T-cell (primary cell): ENCODE measurements at regions not wholly inside any gene's neighbourhood (a gene's known extent, or its start where the extent isn't known, plus 50 kb on each side); places are given as distances from the start of the nearest gene placed in this dataset.

ENCODE experiments used
- ATAC-seq, 4 experiments: fragments of 200-7000 bp in 3 of 4; fragments of 150-1000 bp in 1 of 4; cut with Tn5 transposase; replicated peaks in 1 of 4; 1 replicate in 3 of 4; 2 replicates in 1 of 4; pipeline ENCODE4 v1.10.0; 2021; ENCODE audit warnings: moderate library complexity in 3 of 4, mild to moderate bottlenecking in 2 of 4, moderate number of reproducible peaks in 1 of 4
- CTCF ChIA-PET, 2 donors: fragments of 300-600 bp; sonication (Branson Sonifier 250); formaldehyde crosslinking; loops; one replicate each; lab custom pipeline; 2022; ENCODE audit warnings: antibody characterized with exemption in 2 of 2; lab: Charles Lee
- POLR2A ChIA-PET, 2 donors: fragments of 300-600 bp; sonication (Branson Sonifier 250); formaldehyde crosslinking; loops; one replicate each; lab custom pipeline; 2022; ENCODE audit warnings: antibody characterized with exemption in 2 of 2; lab: Charles Lee
- DNase-seq, 35 experiments: peaks; one replicate each; pipeline versions ENCODE4 v3.0.0 to v3.0.0-alpha.2; 2013 to 2023
- H3K27ac ChIP-seq: one replicate; pipeline ENCODE4 v1.5.1; 2013; ENCODE audit warnings: low read length
- H3K27me3 ChIP-seq, 2 experiments: replicated peaks in 1 of 2; 1 replicate in 1 of 2; 2 replicates in 1 of 2; pipeline versions ENCODE4 v1.6.1 to v1.7.0; 2013; ENCODE audit warnings: low read length in 1 of 2, mixed read lengths in 1 of 2; ENCODE audit not compliant: control insufficient read depth in 2 of 2, insufficient read depth in 2 of 2; ENCODE audit errors: extremely low read depth in 1 of 2
- H3K36me3 ChIP-seq, 2 donors: 1 replicate in 1 of 2; 2 replicates in 1 of 2; pipeline versions ENCODE4 v1.6.1 to v1.7.0; 2013; ENCODE audit warnings: low read length in 1 of 2; ENCODE audit not compliant: control insufficient read depth in 2 of 2, insufficient read depth in 1 of 2; ENCODE audit errors: extremely low read depth in 1 of 2
- H3K4me1 ChIP-seq, 2 experiments: 1 replicate in 1 of 2; 2 replicates in 1 of 2; pipeline versions ENCODE4 v1.6.1 to v1.7.0; 2013; ENCODE audit warnings: low read length in 2 of 2, mixed read lengths in 1 of 2; ENCODE audit not compliant: insufficient read depth in 2 of 2, control insufficient read depth in 1 of 2; ENCODE audit errors: extremely low read depth in 1 of 2
- H3K4me3 ChIP-seq, 2 donors: 1 replicate in 1 of 2; 2 replicates in 1 of 2; pipeline versions ENCODE4 v1.5.1 to v1.7.0; 2013; ENCODE audit warnings: mild to moderate bottlenecking in 2 of 2, low read length in 1 of 2, moderate library complexity in 1 of 2; ENCODE audit not compliant: control insufficient read depth in 1 of 2; ENCODE audit errors: extremely low read depth in 1 of 2
- H3K9me3 ChIP-seq: 2 replicates; pipeline ENCODE4 v1.7.0; 2013
- H3K27ac Mint-ChIP-seq, 2 donors: one replicate each; pipeline ENCODE4 v1.8.0; 2020 to 2021; ENCODE audit warnings: mild to moderate bottlenecking in 2 of 2, mixed read lengths in 2 of 2
- H3K27me3 Mint-ChIP-seq, 2 donors: one replicate each; pipeline ENCODE4 v1.8.0; 2021 to 2022; ENCODE audit warnings: mixed read lengths in 2 of 2
- H3K36me3 Mint-ChIP-seq: one replicate; pipeline ENCODE4 v1.8.0; 2021; ENCODE audit warnings: mixed read lengths
- H3K4me1 Mint-ChIP-seq, 3 donors: one replicate each; pipeline ENCODE4 v1.8.0; 2020 to 2022; ENCODE audit warnings: mixed read lengths in 3 of 3, mild to moderate bottlenecking in 1 of 3
- H3K4me3 Mint-ChIP-seq, 3 donors: one replicate each; pipeline ENCODE4 v1.8.0; 2020 to 2022; ENCODE audit warnings: mild to moderate bottlenecking in 3 of 3, mixed read lengths in 3 of 3, moderate library complexity in 3 of 3
- H3K9me3 Mint-ChIP-seq, 3 donors: one replicate each; pipeline ENCODE4 v1.8.0; 2020 to 2022; ENCODE audit warnings: mixed read lengths in 3 of 3
- WGBS: methylation state at CpG from one replicate; pipeline ENCODE4 v1.1.5; 2013; ENCODE audit warnings: missing lambda C conversion rate; ENCODE audit not compliant: insufficient coverage; 5-methylcytosine and 5-hydroxymethylcytosine counted together

DNA sequence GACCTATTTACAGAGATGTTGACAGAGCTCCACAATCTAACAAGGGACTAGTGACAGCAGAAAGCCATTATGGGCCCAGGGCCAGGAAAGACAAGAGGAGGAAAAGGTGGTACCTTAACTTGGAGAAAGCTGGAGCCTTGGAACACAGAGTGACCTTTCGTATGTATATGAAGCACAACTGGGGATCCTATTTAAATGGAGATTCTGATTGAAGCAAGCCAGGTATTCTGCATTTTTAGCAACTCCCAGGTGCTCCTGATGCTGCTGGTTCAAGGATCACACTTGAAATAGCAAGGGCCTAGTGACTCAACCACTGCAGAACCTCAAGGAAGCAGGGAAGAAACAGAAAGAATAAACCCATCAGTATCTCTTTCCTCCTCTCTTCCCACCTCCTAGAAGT, 99.4 kb downstream of the TMEM47 start:
- Mint-ChIP-seq H3K4me1 (no peaks in the 10 kb centered on the region), H3K4me3 (no peak overlapping the region), H3K27ac (no peak overlapping the region), H3K36me3 (no peaks in the 10 kb centered on the region), H3K9me3 (peaks cover 0 to 5% (median 2%) of the 10 kb centered on the region in 3 donors), H3K27me3 (no peaks in the 10 kb centered on the region)
- Histone ChIP-seq H3K27ac (no peak overlapping the region), H3K4me1 (no peaks in the 10 kb centered on the region), H3K9me3 (no peaks in the 10 kb centered on the region), H3K36me3 (no peaks in the 10 kb centered on the region), H3K4me3 (no peak overlapping the region), H3K27me3 (no peaks in the 10 kb centered on the region)
- POLR2A ChIA-PET = no interaction called here
- DNase-seq = no peak
- no peak for ATAC-seq
- no CpG with 5 or more reads among the region's 1 CpG for WGBS
- CTCF ChIA-PET = no interaction called here

DNA sequence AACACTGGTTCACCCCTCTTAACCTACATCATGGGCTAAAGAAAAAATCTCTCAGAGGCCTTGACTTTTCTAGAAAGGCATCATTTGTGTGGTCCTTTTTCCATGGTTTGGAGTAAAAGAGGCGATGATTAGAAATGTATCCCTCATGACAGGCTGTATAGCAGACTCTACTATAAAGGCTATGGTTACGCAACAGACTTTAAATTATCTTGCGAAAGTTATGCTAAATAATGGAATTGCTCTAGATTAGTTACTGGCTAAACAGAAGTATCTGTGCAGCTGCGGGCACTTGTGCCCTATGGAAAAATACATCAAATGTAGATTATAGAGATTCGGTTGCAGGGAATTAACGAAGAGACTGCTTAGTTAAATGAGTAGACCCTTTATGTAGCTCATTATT, 101.6 kb downstream of the TMEM47 start:
- Mint-ChIP-seq H3K27me3 (no peaks in the 10 kb centered on the region), H3K36me3 (no peaks in the 10 kb centered on the region), H3K27ac (no peak overlapping the region), H3K4me1 (no peaks in the 10 kb centered on the region), H3K4me3 (no peak overlapping the region), H3K9me3 (peaks cover 0 to 5% (median 2%) of the 10 kb centered on the region in 3 donors)
- DNase-seq (no peak), ATAC-seq (no peak)
- Histone ChIP-seq H3K4me1 (no peaks in the 10 kb centered on the region), H3K27me3 (no peaks in the 10 kb centered on the region), H3K27ac (no peak overlapping the region), H3K36me3 (no peaks in the 10 kb centered on the region), H3K9me3 (no peaks in the 10 kb centered on the region), H3K4me3 (no peak overlapping the region)
- ChIA-PET CTCF (no interaction called here), POLR2A (no interaction called here)
- WGBS = no CpG with 5 or more reads among the region's 6 CpGs

DNA sequence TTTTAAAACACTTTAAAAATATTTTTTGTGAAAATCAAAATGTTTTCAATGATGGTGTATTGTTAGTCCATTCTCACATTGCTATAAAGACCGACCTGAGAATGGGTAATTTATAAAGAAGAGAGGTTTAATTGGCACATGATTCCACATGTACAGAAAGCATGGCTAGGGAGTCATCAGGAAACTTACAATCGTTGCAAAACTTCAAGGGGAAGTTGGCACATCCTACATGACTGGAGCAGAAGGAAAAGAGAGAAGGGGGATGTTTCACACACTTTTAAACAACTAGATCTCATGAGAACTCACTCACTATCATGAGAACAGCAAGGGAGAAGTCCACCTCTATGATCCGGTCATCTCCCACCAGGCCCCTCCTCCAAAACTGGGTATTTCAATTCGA, 110.7 kb downstream of the TMEM47 start:
- ChIA-PET CTCF (no interaction called here), POLR2A (no interaction called here)
- Histone ChIP-seq H3K27me3 (no peaks in the 10 kb centered on the region), H3K36me3 (no peaks in the 10 kb centered on the region), H3K4me3 (no peak overlapping the region), H3K9me3 (no peaks in the 10 kb centered on the region), H3K27ac (no peak overlapping the region), H3K4me1 (no peaks in the 10 kb centered on the region)
- DNase-seq (no peak), ATAC-seq (no peak)
- no CpG with 5 or more reads among the region's 4 CpGs for WGBS
- Mint-ChIP-seq H3K27ac (no peak overlapping the region), H3K36me3 (no peaks in the 10 kb centered on the region), H3K9me3 (peaks cover 2 to 4% (median 3%) of the 10 kb centered on the region in 3 donors), H3K4me3 (no peak overlapping the region), H3K27me3 (no peaks in the 10 kb centered on the region), H3K4me1 (no peaks in the 10 kb centered on the region)

DNA sequence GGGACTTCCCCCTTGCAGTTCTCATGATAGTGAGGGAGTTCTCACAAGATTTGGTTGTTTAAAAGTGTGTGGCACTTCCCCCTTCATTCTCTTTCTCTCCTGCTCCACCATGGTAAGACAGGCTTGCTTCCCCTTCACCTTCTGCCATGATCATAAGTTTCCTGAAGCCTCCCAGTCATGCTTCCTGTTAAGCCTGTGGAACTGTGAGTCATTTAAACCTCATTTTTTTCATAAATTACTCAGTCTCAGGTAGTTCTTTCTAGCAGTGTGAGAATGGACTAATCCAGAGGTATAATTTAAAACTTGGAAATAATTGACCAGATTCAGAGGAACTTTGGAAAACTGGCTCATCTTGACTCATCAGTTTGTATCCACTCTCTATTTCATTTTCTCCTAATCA, 129.0 kb downstream of the TMEM47 start:
- DNase-seq (no peak), ATAC-seq (no peak)
- no peak overlapping the region for H3K27ac Mint-ChIP-seq
- H3K4me1 Mint-ChIP-seq = no peaks in the 10 kb centered on the region
- H3K36me3 ChIP-seq = no peaks in the 10 kb centered on the region
- H3K9me3 ChIP-seq = no peaks in the 10 kb centered on the region
- no peaks in the 10 kb centered on the region for H3K27me3 Mint-ChIP-seq
- H3K9me3 Mint-ChIP-seq = peaks cover 0 to 4% (median 0%) of the 10 kb centered on the region in 3 donors
- POLR2A ChIA-PET = no interaction called here
- H3K27me3 ChIP-seq = no peaks in the 10 kb centered on the region
- H3K27ac ChIP-seq = no peak overlapping the region
- H3K4me3 ChIP-seq = no peak overlapping the region
- no peak overlapping the region for H3K4me3 Mint-ChIP-seq
- no peaks in the 10 kb centered on the region for H3K36me3 Mint-ChIP-seq
- CTCF ChIA-PET = no interaction called here
- no peaks in the 10 kb centered on the region for H3K4me1 ChIP-seq

DNA sequence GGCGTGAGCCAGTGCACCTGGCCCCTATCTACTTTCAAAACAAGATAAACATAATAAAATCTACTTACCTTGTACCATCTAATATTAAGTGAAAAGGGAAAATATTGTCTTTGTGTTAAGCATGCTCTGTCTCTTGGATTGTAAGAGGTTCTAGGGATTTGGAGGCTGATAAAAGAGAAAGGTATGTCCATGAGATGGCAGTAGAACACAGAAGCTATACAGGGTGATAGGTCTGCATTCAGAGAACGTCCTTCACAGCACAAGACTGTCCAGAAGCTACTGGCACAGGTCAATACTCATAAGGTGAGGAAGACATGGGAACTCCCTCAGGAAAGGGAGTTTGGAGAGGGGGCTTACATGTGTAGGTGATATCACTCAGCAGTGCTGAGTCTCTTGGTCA, 135.5 kb downstream of the TMEM47 start:
- DNase-seq (no peak), ATAC-seq (no peak)
- H3K4me3 ChIP-seq = no peak overlapping the region
- no peak overlapping the region for H3K27ac ChIP-seq
- ChIA-PET POLR2A (no interaction called here), CTCF (no interaction called here)
- Mint-ChIP-seq H3K4me3 (no peak overlapping the region), H3K27ac (no peak overlapping the region), H3K4me1 (no peaks in the 10 kb centered on the region), H3K36me3 (no peaks in the 10 kb centered on the region), H3K9me3 (no peaks in the 10 kb centered on the region), H3K27me3 (peaks cover 0 to 3% of the 10 kb centered on the region in 2 donors)
- no peaks in the 10 kb centered on the region for H3K9me3 ChIP-seq
- H3K4me1 ChIP-seq = no peaks in the 10 kb centered on the region
- no peaks in the 10 kb centered on the region for H3K27me3 ChIP-seq
- no peaks in the 10 kb centered on the region for H3K36me3 ChIP-seq
- no CpG with 5 or more reads among the region's 2 CpGs for WGBS

DNA sequence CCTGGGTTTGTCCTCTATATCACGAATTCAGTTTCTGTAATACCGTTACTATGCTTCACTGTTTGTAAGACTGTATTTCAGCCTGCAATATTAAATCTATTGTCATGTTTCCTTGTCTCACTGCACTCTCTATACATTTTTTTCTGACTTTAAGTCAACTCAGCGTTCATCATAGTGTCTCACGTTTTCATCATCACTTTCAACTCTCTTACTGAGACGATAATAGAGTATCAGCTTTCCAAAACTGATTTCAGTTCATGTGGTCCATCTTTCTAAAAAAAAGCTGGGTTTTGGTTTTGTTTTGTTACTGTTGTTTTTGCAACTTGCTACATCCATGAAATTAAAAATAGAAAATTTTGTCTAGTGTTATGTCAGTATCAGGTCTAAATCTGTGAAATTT, 147.7 kb downstream of the TMEM47 start:
- Mint-ChIP-seq H3K27ac (no peak overlapping the region), H3K9me3 (peaks cover 4 to 8% (median 6%) of the 10 kb centered on the region in 3 donors), H3K4me3 (no peak overlapping the region), H3K27me3 (peaks cover 0 to 4% of the 10 kb centered on the region in 2 donors), H3K4me1 (no peaks in the 10 kb centered on the region), H3K36me3 (no peaks in the 10 kb centered on the region)
- H3K27ac ChIP-seq = no peak overlapping the region
- no peaks in the 10 kb centered on the region for H3K9me3 ChIP-seq
- no peak overlapping the region for H3K4me3 ChIP-seq
- DNase-seq (no peak), ATAC-seq (no peak)
- CTCF ChIA-PET = no interaction called here
- WGBS = 100% methylated on average over 1 of the region's 5 CpGs
- no peaks in the 10 kb centered on the region for H3K36me3 ChIP-seq
- no peaks in the 10 kb centered on the region for H3K27me3 ChIP-seq
- no peaks in the 10 kb centered on the region for H3K4me1 ChIP-seq
- POLR2A ChIA-PET = no interaction called here

DNA sequence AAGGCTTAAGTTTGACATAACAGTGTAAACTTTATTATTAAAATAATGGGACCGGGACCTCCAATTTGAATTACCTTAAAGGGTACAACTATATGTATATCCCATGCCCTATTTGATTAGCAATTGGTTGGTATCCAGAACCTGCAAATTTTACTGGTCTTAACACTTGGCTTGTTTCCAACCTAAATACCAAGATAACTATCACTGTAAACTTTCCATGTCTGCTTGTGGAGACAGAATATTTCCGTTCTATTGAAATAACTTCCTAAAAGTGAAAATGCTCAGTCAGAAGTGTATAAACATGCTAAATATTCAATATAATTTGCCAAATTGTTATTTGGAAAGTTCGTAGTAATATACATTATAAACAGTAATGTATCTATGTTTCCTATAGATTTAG, 154.0 kb downstream of the TMEM47 start:
- no peaks in the 10 kb centered on the region for H3K36me3 Mint-ChIP-seq
- Histone ChIP-seq H3K27me3 (no peaks in the 10 kb centered on the region), H3K4me1 (no peaks in the 10 kb centered on the region), H3K27ac (no peak overlapping the region), H3K4me3 (no peak overlapping the region), H3K36me3 (no peaks in the 10 kb centered on the region), H3K9me3 (no peaks in the 10 kb centered on the region)
- DNase-seq = no peak
- ATAC-seq = no peak
- POLR2A ChIA-PET = no interaction called here
- H3K4me1 Mint-ChIP-seq = no peaks in the 10 kb centered on the region
- CTCF ChIA-PET = no interaction called here
- H3K9me3 Mint-ChIP-seq = peaks cover 8 to 17% (median 14%) of the 10 kb centered on the region in 3 donors
- no peak overlapping the region for H3K4me3 Mint-ChIP-seq
- no CpG with 5 or more reads among the region's 3 CpGs for WGBS
- no peak overlapping the region for H3K27ac Mint-ChIP-seq
- peaks cover 0 to 4% of the 10 kb centered on the region in 2 donors for H3K27me3 Mint-ChIP-seq
